GM12872 (cell line): ENCODE measurements at regions not wholly inside any gene's neighbourhood (a gene's known extent, or its start where the extent isn't known, plus 50 kb on each side); places are given as distances from the start of the nearest gene placed in this dataset.

Experiments used
- CTCF ChIP-seq: IDR thresholded peaks from 3 replicates; pipeline ENCODE4 v1.5.1; 2011; ENCODE audit warnings: low read depth, mild to moderate bottlenecking, low read length, moderate library complexity; ENCODE audit not compliant: insufficient read depth

- no peak for TF ChIP-seq CTCF
These were observed 561.0 kb upstream of the ZFHX3 start for GRCh38 chr16:73608911-73609310.

- no peak for TF ChIP-seq CTCF
These were observed 557.4 kb upstream of the ZFHX3 start for GRCh38 chr16:73605309-73605708.

GRCh38 chr16:73601911-73602310 lies 554.0 kb upstream of the ZFHX3 start:
- no peak for TF ChIP-seq CTCF

GRCh38 chr16:73599870-73600269 lies 551.9 kb upstream of the ZFHX3 start:
- TF ChIP-seq CTCF = no peak

- TF ChIP-seq CTCF = no peak
These were observed 551.4 kb upstream of the ZFHX3 start for GRCh38 chr16:73599351-73599750.

GRCh38 chr16:73584157-73584556 lies 536.2 kb upstream of the ZFHX3 start:
- TF ChIP-seq CTCF = no peak

- no peak for TF ChIP-seq CTCF
These were observed 524.4 kb upstream of the ZFHX3 start for GRCh38 chr16:73572135-73572828.
